ENCODE measurements at regions not wholly inside any gene's neighbourhood (a gene's known extent, or its start where the extent isn't known, plus 50 kb on each side); places are given as distances from the start of the nearest gene placed in this dataset.

- DNase-seq (ENCODE audit: low spot score): no peak
- Histone ChIP-seq H3K27ac (ENCODE audit: low read depth, low read length, poor library complexity, severe bottlenecking) (no peak overlapping the region), H3K4me1 (ENCODE audit: insufficient read depth, low read length, poor library complexity, severe bottlenecking) (peaks cover 2% of the 10 kb centered on the region), H3K4me3 (ENCODE audit: low read depth, low read length, poor library complexity, severe bottlenecking) (no peak overlapping the region), H3K9me3 (ENCODE audit: low read depth, low read length, poor library complexity, severe bottlenecking) (no peaks in the 10 kb centered on the region), H3K27me3 (replicated peaks; ENCODE audit: insufficient read depth, low read depth, low read length, poor library complexity) (no peaks in the 10 kb centered on the region), H3K36me3 (ENCODE audit: insufficient read depth, low read length, poor library complexity, severe bottlenecking) (no peaks in the 10 kb centered on the region)
- no TSS peak for BruUV-seq (replicated peaks)
- TF ChIP-seq CTCF (conservative IDR thresholded peaks at IDR 0.05; ENCODE audit: low read depth, low read length) (no peak), EZH2 (IDR thresholded peaks at IDR 0.05; ENCODE audit: borderline replicate concordance, low read depth, low read length, poor library complexity, severe bottlenecking) (no peak)
- ChIA-PET POLR2A (ENCODE audit: low non-redundant PET) (interaction anchor here (0.6 kb wide), 1 partner anchor 12 kb away, joined by 5 read pairs; no protein-coding TSS in a partner anchor), CTCF (no interaction called here)
- intact Hi-C loops (cut with micrococcal nuclease; ENCODE audit: unreplicated experiment): no loop called here
Measured at GRCh38 chr2:176619504-176619903, 350.3 kb downstream of the MTX2 start.

- no peak for TF ChIP-seq EZH2 (IDR thresholded peaks at IDR 0.05; ENCODE audit: borderline replicate concordance, low read depth, low read length, poor library complexity, severe bottlenecking)
- no peaks in the 10 kb centered on the region for H3K36me3 ChIP-seq (ENCODE audit: insufficient read depth, low read length, poor library complexity, severe bottlenecking)
Measured at GRCh38 chr2:176621350-176621749, 352.1 kb downstream of the MTX2 start.

GRCh38 chr2:176622792-176623191 lies 353.6 kb downstream of the MTX2 start:
- TF ChIP-seq EZH2 (IDR thresholded peaks at IDR 0.05; ENCODE audit: borderline replicate concordance, low read depth, low read length, poor library complexity, severe bottlenecking) (no peak), CTCF (conservative IDR thresholded peaks at IDR 0.05; ENCODE audit: low read depth, low read length) (no peak)
- intact Hi-C loops (cut with micrococcal nuclease; ENCODE audit: unreplicated experiment): no loop called here
- POLR2A ChIA-PET (ENCODE audit: low non-redundant PET): no interaction called here
- no peaks in the 10 kb centered on the region for H3K9me3 ChIP-seq (ENCODE audit: low read depth, low read length, poor library complexity, severe bottlenecking)
- H3K27me3 ChIP-seq (replicated peaks; ENCODE audit: insufficient read depth, low read depth, low read length, poor library complexity): no peaks in the 10 kb centered on the region
- no peak for DNase-seq (ENCODE audit: low spot score)
- CTCF ChIA-PET: no interaction called here
- BruUV-seq (replicated peaks): no TSS peak
- no peak overlapping the region for H3K27ac ChIP-seq (ENCODE audit: low read depth, low read length, poor library complexity, severe bottlenecking)
- no peaks in the 10 kb centered on the region for H3K36me3 ChIP-seq (ENCODE audit: insufficient read depth, low read length, poor library complexity, severe bottlenecking)
- no peaks in the 10 kb centered on the region for H3K4me1 ChIP-seq (ENCODE audit: insufficient read depth, low read length, poor library complexity, severe bottlenecking)
- no peak overlapping the region for H3K4me3 ChIP-seq (ENCODE audit: low read depth, low read length, poor library complexity, severe bottlenecking)

More at GRCh38 chr2:176621350-176621749, 352.1 kb downstream of the MTX2 start:
- ChIA-PET POLR2A (ENCODE audit: low non-redundant PET) (interaction anchor here (0.8 kb wide), 1 partner anchor 16 kb away, joined by 4 read pairs; no protein-coding TSS in a partner anchor), CTCF (no interaction called here)
- Histone ChIP-seq H3K4me1 (ENCODE audit: insufficient read depth, low read length, poor library complexity, severe bottlenecking) (no peaks in the 10 kb centered on the region), H3K9me3 (ENCODE audit: low read depth, low read length, poor library complexity, severe bottlenecking) (no peaks in the 10 kb centered on the region), H3K4me3 (ENCODE audit: low read depth, low read length, poor library complexity, severe bottlenecking) (no peak overlapping the region), H3K27me3 (replicated peaks; ENCODE audit: insufficient read depth, low read depth, low read length, poor library complexity) (no peaks in the 10 kb centered on the region), H3K27ac (ENCODE audit: low read depth, low read length, poor library complexity, severe bottlenecking) (no peak overlapping the region)
- no TSS peak for BruUV-seq (replicated peaks)
- no peak for DNase-seq (ENCODE audit: low spot score)
- intact Hi-C loops (cut with micrococcal nuclease; ENCODE audit: unreplicated experiment): no loop called here

GRCh38 chr2:176626796-176627195 lies 357.6 kb downstream of the MTX2 start:
- no peak overlapping the region for H3K27ac ChIP-seq (ENCODE audit: low read depth, low read length, poor library complexity, severe bottlenecking)
- ChIA-PET POLR2A (ENCODE audit: low non-redundant PET) (no interaction called here), CTCF (no interaction called here)
- intact Hi-C loops (cut with micrococcal nuclease; ENCODE audit: unreplicated experiment): no loop called here
- no peak for DNase-seq (ENCODE audit: low spot score)
- no peaks in the 10 kb centered on the region for H3K27me3 ChIP-seq (replicated peaks; ENCODE audit: insufficient read depth, low read depth, low read length, poor library complexity)
- H3K4me1 ChIP-seq (ENCODE audit: insufficient read depth, low read length, poor library complexity, severe bottlenecking): no peaks in the 10 kb centered on the region
- H3K9me3 ChIP-seq (ENCODE audit: low read depth, low read length, poor library complexity, severe bottlenecking): no peaks in the 10 kb centered on the region
- TF ChIP-seq CTCF (conservative IDR thresholded peaks at IDR 0.05; ENCODE audit: low read depth, low read length) (no peak), EZH2 (IDR thresholded peaks at IDR 0.05; ENCODE audit: borderline replicate concordance, low read depth, low read length, poor library complexity, severe bottlenecking) (no peak)
- H3K36me3 ChIP-seq (ENCODE audit: insufficient read depth, low read length, poor library complexity, severe bottlenecking): no peaks in the 10 kb centered on the region
- BruUV-seq (replicated peaks): no TSS peak
- no peak overlapping the region for H3K4me3 ChIP-seq (ENCODE audit: low read depth, low read length, poor library complexity, severe bottlenecking)
